ENCODE measurements at regions not wholly inside any gene's neighbourhood (a gene's known extent, or its start where the extent isn't known, plus 50 kb on each side); places are given as distances from the start of the nearest gene placed in this dataset.

GRCh38 chr3:187618722-187619121 is 51.5 kb downstream of the SST start:
- ATAC-seq (no peak), DNase-seq (ENCODE audit: low spot score in 2 of 2) (no peak)
- H3K9me3 Mint-ChIP-seq = no peaks in the 10 kb centered on the region
- H3K36me3 Mint-ChIP-seq = no peaks in the 10 kb centered on the region
- no peak overlapping the region for H3K27ac Mint-ChIP-seq

GRCh38 chr3:187617213-187617612 is 53.0 kb downstream of the SST start:
- H3K9me3 Mint-ChIP-seq = no peaks in the 10 kb centered on the region
- no peak for ATAC-seq
- H3K36me3 Mint-ChIP-seq = no peaks in the 10 kb centered on the region
- no peak overlapping the region for H3K27ac Mint-ChIP-seq
- no peak for DNase-seq (ENCODE audit: low spot score in 2 of 2)

- Mint-ChIP-seq H3K36me3 (no peaks in the 10 kb centered on the region), H3K9me3 (no peaks in the 10 kb centered on the region), H3K27ac (no peak overlapping the region)
- ATAC-seq = peak; percentile 66 to 71
- peak in 1 of 2 donors; percentile 68 for DNase-seq (ENCODE audit: low spot score in 2 of 2)
Measured at GRCh38 chr3:187616307-187616972, 53.8 kb downstream of the SST start.

GRCh38 chr3:187615630-187616029 is 54.6 kb downstream of the SST start:
- H3K9me3 Mint-ChIP-seq = no peaks in the 10 kb centered on the region
- H3K27ac Mint-ChIP-seq = no peak overlapping the region
- DNase-seq (ENCODE audit: low spot score in 2 of 2) (no peak), ATAC-seq (no peak)
- no peaks in the 10 kb centered on the region for H3K36me3 Mint-ChIP-seq

- H3K27ac Mint-ChIP-seq = no peak overlapping the region
- no peaks in the 10 kb centered on the region for H3K36me3 Mint-ChIP-seq
- ATAC-seq (no peak), DNase-seq (ENCODE audit: low spot score in 2 of 2) (no peak)
- no peaks in the 10 kb centered on the region for H3K9me3 Mint-ChIP-seq
Measured at GRCh38 chr3:187612656-187613055, 57.5 kb downstream of the SST start.

GRCh38 chr3:187610981-187611511 is 59.1 kb downstream of the SST start:
- H3K9me3 Mint-ChIP-seq = no peaks in the 10 kb centered on the region
- ATAC-seq = no peak
- H3K36me3 Mint-ChIP-seq = no peaks in the 10 kb centered on the region
- DNase-seq (ENCODE audit: low spot score in 2 of 2) = no peak
- no peak overlapping the region for H3K27ac Mint-ChIP-seq

- ATAC-seq (no peak), DNase-seq (ENCODE audit: low spot score in 2 of 2) (no peak)
- Mint-ChIP-seq H3K36me3 (peaks cover 0 to 5% of the 10 kb centered on the region in 2 donors), H3K27ac (no peak overlapping the region), H3K9me3 (no peaks in the 10 kb centered on the region)
Measured at GRCh38 chr3:187594272-187594671, 75.9 kb downstream of the SST start.

GRCh38 chr3:187593451-187593850 is 76.7 kb downstream of the SST start:
- H3K9me3 Mint-ChIP-seq = no peaks in the 10 kb centered on the region
- DNase-seq (ENCODE audit: low spot score in 2 of 2) = no peak
- H3K36me3 Mint-ChIP-seq = peaks cover 0 to 5% of the 10 kb centered on the region in 2 donors
- H3K27ac Mint-ChIP-seq = no peak overlapping the region
- no peak for ATAC-seq

GRCh38 chr3:187590861-187591576 is 79.2 kb downstream of the SST start:
- DNase-seq (ENCODE audit: low spot score in 2 of 2) = no peak
- ATAC-seq = no peak
- Mint-ChIP-seq H3K9me3 (no peaks in the 10 kb centered on the region), H3K27ac (no peak overlapping the region), H3K36me3 (no peaks in the 10 kb centered on the region)

- no peak overlapping the region for H3K27ac Mint-ChIP-seq
- peaks cover 0 to 4% of the 10 kb centered on the region in 2 donors for H3K9me3 Mint-ChIP-seq
- DNase-seq (ENCODE audit: low spot score in 2 of 2) (no peak), ATAC-seq (no peak)
- peaks cover 0 to 6% of the 10 kb centered on the region in 2 donors for H3K36me3 Mint-ChIP-seq
Measured at GRCh38 chr3:187587076-187587475, 83.1 kb downstream of the SST start.

GRCh38 chr3:187586226-187586625 is 84.0 kb downstream of the SST start:
- peaks cover 0 to 6% of the 10 kb centered on the region in 2 donors for H3K36me3 Mint-ChIP-seq
- ATAC-seq = no peak
- no peak for DNase-seq (ENCODE audit: low spot score in 2 of 2)
- peaks cover 0 to 4% of the 10 kb centered on the region in 2 donors for H3K9me3 Mint-ChIP-seq
- no peak overlapping the region for H3K27ac Mint-ChIP-seq

- no peaks in the 10 kb centered on the region for H3K9me3 Mint-ChIP-seq
- no peaks in the 10 kb centered on the region for H3K36me3 Mint-ChIP-seq
- ATAC-seq (no peak), DNase-seq (ENCODE audit: low spot score in 2 of 2) (no peak)
- H3K27ac Mint-ChIP-seq = no peak overlapping the region
Measured at GRCh38 chr3:187572441-187572840, 97.8 kb downstream of the SST start.

- DNase-seq (ENCODE audit: low spot score in 2 of 2) = no peak
- Mint-ChIP-seq H3K9me3 (no peaks in the 10 kb centered on the region), H3K27ac (no peak overlapping the region), H3K36me3 (no peaks in the 10 kb centered on the region)
- no peak for ATAC-seq
Measured at GRCh38 chr3:187571701-187572100, 98.5 kb downstream of the SST start.

- no peaks in the 10 kb centered on the region for H3K9me3 Mint-ChIP-seq
- ATAC-seq (no peak), DNase-seq (ENCODE audit: low spot score in 2 of 2) (no peak)
- no peaks in the 10 kb centered on the region for H3K36me3 Mint-ChIP-seq
- H3K27ac Mint-ChIP-seq = peak overlapping the region in 1 of 2 donors; percentile 70
Measured at GRCh38 chr3:187570776-187571175, 99.4 kb downstream of the SST start.

GRCh38 chr3:187568171-187568570 is 102.0 kb downstream of the SST start:
- ATAC-seq = no peak
- H3K27ac Mint-ChIP-seq = no peak overlapping the region
- no peak for DNase-seq (ENCODE audit: low spot score in 2 of 2)
- no peaks in the 10 kb centered on the region for H3K36me3 Mint-ChIP-seq
- no peaks in the 10 kb centered on the region for H3K9me3 Mint-ChIP-seq

- no peak for DNase-seq (ENCODE audit: low spot score in 2 of 2)
- Mint-ChIP-seq H3K27ac (no peak overlapping the region), H3K36me3 (no peaks in the 10 kb centered on the region), H3K9me3 (no peaks in the 10 kb centered on the region)
- ATAC-seq = no peak
Measured at GRCh38 chr3:187567661-187568121, 102.5 kb downstream of the SST start.

GRCh38 chr3:187567021-187567420 is 103.2 kb downstream of the SST start:
- no peak overlapping the region for H3K27ac Mint-ChIP-seq
- ATAC-seq = no peak
- no peaks in the 10 kb centered on the region for H3K36me3 Mint-ChIP-seq
- H3K9me3 Mint-ChIP-seq = no peaks in the 10 kb centered on the region
- no peak for DNase-seq (ENCODE audit: low spot score in 2 of 2)

- no peaks in the 10 kb centered on the region for H3K36me3 Mint-ChIP-seq
- no peaks in the 10 kb centered on the region for H3K9me3 Mint-ChIP-seq
- no peak for ATAC-seq
- no peak for DNase-seq (ENCODE audit: low spot score in 2 of 2)
- H3K27ac Mint-ChIP-seq = no peak overlapping the region
Measured at GRCh38 chr3:187565701-187566100, 104.5 kb downstream of the SST start.

Data from activated naive CD4-positive, alpha-beta T cell treated with anti-CD3 and anti-CD28 coated beads, Interleukin-2, amount 50 U/mL, for 72 hours (primary cell).